GM19438 (cell line): ENCODE measurements at regions not wholly inside any gene's neighbourhood (a gene's known extent, or its start where the extent isn't known, plus 50 kb on each side); places are given as distances from the start of the nearest gene placed in this dataset.

Experiments
- ATAC-seq: cut with Tn5 transposase; IDR thresholded peaks from one replicate; pipeline ENCODE4 v1.9.1; 2021; ENCODE audit warnings: low read depth; ENCODE audit not compliant: unreplicated experiment

GRCh38 chr10:84766923-84767322 lies 438.5 kb downstream of the CCSER2 start:
- ATAC-seq: no peak

DNA sequence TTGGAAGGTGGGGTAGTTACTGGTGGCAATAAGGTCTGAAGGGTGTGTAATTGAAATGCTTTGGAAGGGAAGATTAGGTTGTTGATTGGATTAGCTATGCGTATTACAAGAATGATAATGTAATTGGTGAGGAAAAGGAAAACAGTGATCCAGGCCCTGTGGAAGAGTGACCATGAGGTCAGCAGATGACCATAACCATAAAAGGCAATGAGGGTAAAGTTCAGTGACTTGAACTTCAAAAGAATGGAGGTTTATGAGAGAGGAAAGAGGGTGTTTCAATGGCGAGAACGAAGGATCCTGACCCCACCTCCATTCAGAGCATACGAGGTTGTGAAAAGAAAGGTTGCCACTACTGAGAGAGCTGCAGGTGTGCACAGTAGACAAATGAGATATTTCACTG lies 439.7 kb downstream of the CCSER2 start:
- no peak for ATAC-seq

DNA sequence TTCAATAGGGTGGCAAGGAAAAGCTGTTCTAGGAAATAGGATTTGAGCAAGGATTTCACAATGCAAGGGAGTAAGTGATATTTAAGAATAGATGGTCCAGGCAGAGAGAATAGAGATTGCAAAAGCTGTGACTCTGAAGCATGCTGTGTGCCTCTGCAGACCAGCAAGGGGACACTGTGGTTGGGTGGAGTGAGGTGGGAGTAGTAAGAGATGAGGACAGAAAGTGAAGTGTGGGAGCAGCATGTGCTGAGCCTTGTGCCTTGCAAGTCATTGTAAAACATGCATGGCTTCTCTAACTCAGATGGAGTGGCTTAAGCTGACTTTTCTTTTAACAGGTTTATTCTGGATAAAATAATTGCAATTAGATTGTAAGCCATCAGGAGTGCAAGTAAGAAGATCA lies 442.4 kb downstream of the CCSER2 start:
- no peak for ATAC-seq

- no peak for ATAC-seq
Observed at GRCh38 chr10:84783386-84783785, 455.0 kb downstream of the CCSER2 start.

DNA sequence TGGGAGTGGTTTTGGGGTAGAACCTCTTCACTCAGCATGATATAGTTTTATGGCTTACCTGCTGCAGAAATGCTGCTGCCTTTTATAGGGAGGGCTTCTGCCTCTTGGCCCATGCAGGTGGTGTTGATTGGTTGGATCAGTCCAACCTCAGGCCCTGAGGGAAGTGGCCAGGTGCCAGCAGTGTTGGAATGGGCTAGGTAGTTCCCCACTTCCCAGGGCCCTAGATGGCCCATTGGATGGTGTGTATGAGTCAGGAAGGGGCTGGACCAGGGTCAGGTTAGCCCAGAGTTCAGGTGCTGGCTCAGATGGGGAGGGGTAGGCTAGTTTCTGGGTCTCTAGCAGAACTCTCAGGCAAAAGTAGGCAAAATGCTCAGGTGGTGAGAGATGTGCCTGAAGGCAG lies 455.5 kb downstream of the CCSER2 start:
- ATAC-seq: no peak

GRCh38 chr10:84784749-84785148 lies 456.4 kb downstream of the CCSER2 start:
- ATAC-seq: no peak

DNA sequence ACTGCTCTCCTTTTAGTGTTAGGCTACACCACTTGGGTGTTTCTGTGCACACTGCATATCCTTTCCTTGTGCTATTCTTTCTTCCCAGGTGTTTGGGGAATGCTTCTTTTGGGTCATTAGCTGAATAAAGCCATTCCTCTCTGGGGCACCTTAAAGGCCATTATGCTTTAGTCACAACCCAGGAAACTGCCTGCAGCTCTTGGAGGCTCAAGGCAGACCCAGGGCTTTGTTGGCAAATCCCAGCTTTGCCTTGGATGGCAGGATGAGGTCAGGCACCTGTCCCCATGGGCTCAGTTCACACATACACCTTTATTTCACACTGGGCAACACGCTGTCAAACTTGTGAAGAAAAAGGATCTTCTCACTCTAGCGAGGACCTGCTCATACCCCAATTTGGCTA lies 460.6 kb downstream of the CCSER2 start:
- ATAC-seq: no peak

GRCh38 chr10:84798312-84798711 lies 469.9 kb downstream of the CCSER2 start:
- ATAC-seq: no peak

DNA sequence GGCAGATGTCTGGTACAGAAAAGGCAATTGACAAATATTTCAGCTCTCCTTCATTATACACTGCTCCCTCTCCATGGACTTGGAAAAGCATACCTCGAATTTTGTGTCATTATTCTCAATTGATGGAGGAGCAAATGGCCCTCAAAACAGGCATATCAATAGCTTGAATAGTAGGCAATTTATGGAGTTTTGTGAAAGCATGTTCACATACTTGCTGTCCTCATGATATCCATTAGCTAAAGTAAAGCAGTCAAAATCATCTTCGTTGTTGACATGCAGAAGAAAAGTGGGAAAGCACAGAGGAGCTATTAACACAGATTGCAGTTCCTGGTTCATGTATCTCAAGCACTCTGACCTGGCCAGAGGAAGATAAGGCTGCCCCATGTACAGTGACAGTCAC lies 472.8 kb downstream of the CCSER2 start:
- ATAC-seq: no peak

DNA sequence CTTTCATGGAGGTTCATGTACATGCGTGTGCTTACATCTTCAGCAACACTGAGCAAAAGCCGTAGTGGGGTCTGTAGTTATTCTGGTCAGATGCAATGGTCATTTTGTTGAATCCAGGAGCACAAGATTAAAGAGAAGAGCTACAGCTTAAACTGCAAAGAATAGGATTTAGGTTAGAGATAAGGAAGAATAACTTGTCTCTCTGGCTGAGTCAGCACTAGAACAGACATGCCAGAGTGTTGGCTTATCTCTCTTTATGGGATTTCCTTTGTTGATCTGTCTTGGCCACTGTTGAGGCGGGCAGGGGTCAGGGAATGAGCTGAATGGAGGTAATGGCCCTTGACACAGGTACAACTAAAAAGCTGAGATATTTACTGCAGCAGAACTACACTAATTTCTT lies 473.5 kb downstream of the CCSER2 start:
- ATAC-seq: no peak

DNA sequence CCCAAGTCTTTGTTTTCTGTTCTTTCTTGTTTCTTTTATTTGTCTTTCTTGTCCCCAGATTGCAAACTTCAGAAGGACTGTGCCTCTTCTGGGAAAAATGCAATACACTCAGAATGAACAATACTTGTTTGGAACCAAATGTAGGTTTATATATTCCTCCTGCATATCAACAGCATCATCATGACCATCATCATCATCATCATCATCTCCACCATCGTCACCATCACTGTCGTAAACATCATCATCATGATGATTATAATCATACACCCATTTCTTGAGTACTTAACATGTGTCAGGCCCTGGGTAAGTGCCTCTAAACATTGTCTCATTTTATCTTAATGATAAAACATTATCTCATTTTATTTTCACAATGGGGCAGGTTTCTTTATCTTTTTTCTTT lies 476.8 kb downstream of the CCSER2 start:
- no peak for ATAC-seq

DNA sequence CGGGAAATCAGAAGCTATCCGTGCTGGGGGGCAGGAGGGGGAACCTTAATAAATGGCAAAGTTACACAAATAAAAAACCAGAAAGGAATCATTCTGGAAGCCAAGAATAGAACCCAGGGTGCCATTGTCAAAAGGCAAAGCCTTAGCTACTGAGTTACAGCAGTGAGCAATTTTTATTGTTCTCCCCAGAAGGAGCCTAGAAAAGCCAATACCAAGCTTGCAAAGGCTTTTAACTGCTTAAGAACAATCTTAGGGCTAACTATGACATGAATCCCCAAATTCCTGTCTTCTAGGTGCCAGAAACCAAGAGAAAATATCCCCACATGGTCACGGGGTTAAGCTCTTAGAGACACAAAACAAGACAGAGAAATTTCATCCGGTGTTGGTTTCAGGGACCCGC lies 482.7 kb downstream of the CCSER2 start:
- no peak for ATAC-seq

DNA sequence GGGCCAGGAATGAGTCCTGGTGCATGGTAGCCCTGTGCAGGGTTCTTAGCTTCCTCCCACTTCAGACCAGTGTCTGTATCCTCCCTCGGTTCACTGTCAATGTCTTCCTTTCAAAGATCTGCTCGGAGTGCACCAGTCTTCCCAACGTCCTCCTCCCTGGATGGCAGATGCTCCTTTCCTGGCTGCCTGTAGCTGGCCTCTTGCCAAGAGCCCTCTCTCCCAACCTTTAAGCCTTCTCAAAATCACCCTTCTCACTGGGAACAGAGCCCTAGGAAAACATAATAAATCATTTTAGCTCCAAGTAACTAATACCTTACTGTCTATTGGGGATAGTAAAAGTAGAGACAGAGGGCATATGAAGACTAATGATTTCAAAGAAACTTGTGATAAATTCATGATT lies 490.6 kb downstream of the CCSER2 start:
- no peak for ATAC-seq

DNA sequence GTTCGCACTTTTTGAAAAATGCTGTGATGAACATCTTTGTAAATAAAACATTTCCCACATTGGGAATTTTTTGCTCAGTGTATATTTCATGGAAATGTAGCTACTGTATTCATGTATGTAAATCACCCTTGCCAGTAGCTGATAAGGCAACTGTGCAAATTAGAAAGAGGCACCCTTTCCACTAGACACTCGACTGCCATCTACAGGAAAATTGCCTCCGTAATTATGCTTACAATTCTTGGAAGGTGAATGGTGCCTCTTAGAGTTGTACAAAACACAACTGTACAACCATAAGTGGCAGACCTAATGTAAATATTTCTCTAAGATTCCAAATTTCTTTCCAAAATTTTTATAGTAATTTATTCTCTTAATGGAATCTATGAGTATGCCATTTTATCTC lies 491.7 kb downstream of the CCSER2 start:
- no peak for ATAC-seq

DNA sequence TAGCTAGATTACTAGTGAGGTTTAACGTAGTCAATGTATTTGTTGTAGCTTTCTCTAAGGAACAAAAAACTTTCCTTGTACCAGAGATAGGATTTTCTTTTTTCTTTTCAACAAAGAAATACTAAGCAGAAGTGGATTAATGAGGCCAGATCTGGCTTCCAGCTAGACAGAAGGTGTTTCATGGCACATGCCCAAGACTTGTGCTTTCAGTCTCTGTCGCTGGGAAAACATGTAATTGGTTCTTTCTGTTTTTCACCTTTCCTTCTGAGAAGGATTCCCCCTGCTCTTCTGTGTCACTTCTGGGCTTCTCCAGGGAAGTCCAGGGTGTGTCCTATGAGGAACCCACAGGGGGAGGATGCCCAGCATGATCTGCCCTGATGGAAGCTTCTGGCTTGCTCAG lies 492.2 kb downstream of the CCSER2 start:
- no peak for ATAC-seq

- no peak for ATAC-seq
Observed at GRCh38 chr10:84822931-84823630, 494.7 kb downstream of the CCSER2 start.

GRCh38 chr10:84824525-84824924 lies 496.1 kb downstream of the CCSER2 start:
- no peak for ATAC-seq

DNA sequence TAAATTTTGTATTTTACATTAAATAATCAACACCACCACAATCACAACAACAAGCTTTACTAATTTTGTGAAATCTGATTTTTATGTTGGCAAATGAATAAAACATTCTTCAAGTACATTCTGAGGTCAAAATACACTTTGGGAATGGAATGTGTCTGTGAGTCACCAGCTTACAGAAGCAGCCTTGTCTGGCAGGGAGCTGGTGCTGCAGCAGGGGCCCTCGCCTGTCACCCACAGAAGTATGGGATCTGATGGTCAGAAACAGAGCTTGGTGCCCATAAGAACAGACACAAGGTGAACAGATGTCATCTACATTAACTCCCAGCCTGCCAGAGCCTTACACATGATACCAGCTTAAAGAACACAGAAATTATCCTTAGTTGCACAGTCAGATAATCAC lies 496.9 kb downstream of the CCSER2 start:
- ATAC-seq: no peak

- no peak for ATAC-seq
Observed at GRCh38 chr10:84826704-84827103, 498.3 kb downstream of the CCSER2 start.

GRCh38 chr10:84829131-84829530 lies 500.7 kb downstream of the CCSER2 start:
- no peak for ATAC-seq

- no peak for ATAC-seq
Observed at GRCh38 chr10:84837041-84837812, 508.8 kb downstream of the CCSER2 start.

DNA sequence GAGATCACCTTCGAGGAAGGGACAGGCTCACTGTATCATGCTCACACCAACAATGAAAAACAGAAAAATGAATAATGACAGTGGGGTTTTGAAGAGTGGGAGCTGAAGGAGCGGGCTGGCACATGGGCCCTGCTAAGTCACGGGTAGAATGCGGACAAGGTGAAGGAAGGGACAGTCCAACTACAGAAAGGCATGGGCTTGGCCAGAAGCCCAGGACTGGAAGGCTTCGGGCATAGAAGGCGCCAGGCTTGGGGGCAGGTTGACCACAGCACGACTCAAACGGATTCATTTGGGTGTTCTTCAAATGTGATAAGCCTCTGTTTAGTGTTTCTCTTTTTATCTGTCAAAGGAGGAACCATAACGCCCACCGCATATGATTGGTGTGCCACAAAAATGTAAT lies 509.5 kb downstream of the CCSER2 start:
- ATAC-seq: no peak
